ENCODE measurements at regions not wholly inside any gene's neighbourhood (a gene's known extent, or its start where the extent isn't known, plus 50 kb on each side); places are given as distances from the start of the nearest gene placed in this dataset.

- Histone ChIP-seq H3K4me1 (ENCODE audit: insufficient read depth, low read length) (no peaks in the 10 kb centered on the region), H3K9me3 (ENCODE audit: control insufficient read depth in 1 of 2, low read length in 2 of 2) (no peaks in the 10 kb centered on the region), H3K27ac (ENCODE audit: low read depth, low read length) (no peak overlapping the region), H3K27me3 (ENCODE audit: insufficient read depth, low read length) (no peaks in the 10 kb centered on the region), H3K36me3 (ENCODE audit: insufficient read depth, low read length) (no peaks in the 10 kb centered on the region), H3K4me3 (ENCODE audit: low read length in 2 of 2) (no peak overlapping the region)
- no peak for DNase-seq
- H3K27me3 Mint-ChIP-seq = no peaks in the 10 kb centered on the region
- H3K27ac Mint-ChIP-seq = no peak overlapping the region
- H3K36me3 Mint-ChIP-seq = no peaks in the 10 kb centered on the region
- intact Hi-C loops (cut with micrococcal nuclease) = no loop called here
- ChIA-PET CTCF (ENCODE audit: partially characterized antibody) (no interaction called here), POLR2A (ENCODE audit: partially characterized antibody) (no interaction called here)
- no peak overlapping the region for H3K4me3 Mint-ChIP-seq
- peaks cover 0 to 8% (median 2%) of the 10 kb centered on the region in 8 donors for H3K9me3 Mint-ChIP-seq
- H3K4me1 Mint-ChIP-seq = no peaks in the 10 kb centered on the region
These were observed 258.9 kb upstream of the NAV3 start for GRCh38 chr12:77571768-77572167.

DNA sequence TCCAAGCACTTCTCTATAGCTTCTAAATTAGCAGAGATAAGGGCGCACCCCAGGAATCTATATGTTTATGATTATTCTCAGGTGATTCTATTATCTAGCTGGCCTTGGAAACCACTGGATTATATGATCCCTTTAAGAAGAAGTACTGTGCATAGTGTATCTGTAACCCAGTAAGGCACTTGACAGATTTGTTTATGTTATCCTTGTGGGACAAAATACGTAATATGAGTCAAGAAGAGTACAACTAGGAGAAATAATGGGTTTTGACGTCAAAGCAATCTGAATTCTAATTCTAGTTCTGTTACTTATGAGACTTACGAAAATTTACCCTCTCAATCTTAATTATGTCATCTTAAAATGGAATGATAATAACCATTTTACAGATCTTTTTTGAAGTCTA lies 259.6 kb upstream of the NAV3 start:
- Histone ChIP-seq H3K27ac (ENCODE audit: low read depth, low read length) (no peak overlapping the region), H3K4me1 (ENCODE audit: insufficient read depth, low read length) (no peaks in the 10 kb centered on the region), H3K27me3 (ENCODE audit: insufficient read depth, low read length) (no peaks in the 10 kb centered on the region), H3K4me3 (ENCODE audit: low read length in 2 of 2) (no peak overlapping the region), H3K9me3 (ENCODE audit: control insufficient read depth in 1 of 2, low read length in 2 of 2) (no peaks in the 10 kb centered on the region), H3K36me3 (ENCODE audit: insufficient read depth, low read length) (no peaks in the 10 kb centered on the region)
- no peak for DNase-seq
- intact Hi-C loops (cut with micrococcal nuclease) = no loop called here
- Mint-ChIP-seq H3K27me3 (no peaks in the 10 kb centered on the region), H3K9me3 (peaks cover 0 to 8% (median 2%) of the 10 kb centered on the region in 8 donors), H3K4me3 (no peak overlapping the region), H3K4me1 (no peaks in the 10 kb centered on the region), H3K36me3 (no peaks in the 10 kb centered on the region), H3K27ac (no peak overlapping the region)
- POLR2A ChIA-PET (ENCODE audit: partially characterized antibody) = no interaction called here
- CTCF ChIA-PET (ENCODE audit: partially characterized antibody) = no interaction called here

DNA sequence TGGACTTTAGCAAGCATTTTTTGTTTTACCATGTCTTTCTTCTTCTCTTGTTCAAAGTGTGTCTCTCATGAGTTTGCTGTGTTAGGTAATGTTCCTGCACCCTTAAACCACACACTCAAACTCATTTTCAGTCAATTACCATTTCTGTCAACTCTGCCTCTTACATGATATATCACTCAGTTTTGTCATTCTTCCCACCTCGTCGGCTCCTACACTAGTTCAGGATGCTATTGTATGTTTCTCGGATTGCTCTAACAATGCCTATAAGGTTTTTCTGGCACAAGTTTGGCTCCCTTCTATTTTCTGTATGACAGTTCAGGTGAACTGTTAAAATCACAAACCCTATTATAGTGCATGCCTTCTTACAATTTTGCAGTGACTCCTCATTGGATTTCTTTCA lies 260.8 kb upstream of the NAV3 start:
- Histone ChIP-seq H3K27ac (ENCODE audit: low read depth, low read length) (no peak overlapping the region), H3K9me3 (ENCODE audit: control insufficient read depth in 1 of 2, low read length in 2 of 2) (no peaks in the 10 kb centered on the region), H3K4me1 (ENCODE audit: insufficient read depth, low read length) (no peaks in the 10 kb centered on the region), H3K27me3 (ENCODE audit: insufficient read depth, low read length) (no peaks in the 10 kb centered on the region), H3K4me3 (ENCODE audit: low read length in 2 of 2) (no peak overlapping the region), H3K36me3 (ENCODE audit: insufficient read depth, low read length) (no peaks in the 10 kb centered on the region)
- DNase-seq = no peak
- POLR2A ChIA-PET (ENCODE audit: partially characterized antibody) = no interaction called here
- Mint-ChIP-seq H3K27ac (no peak overlapping the region), H3K9me3 (peaks cover 0 to 8% (median 6%) of the 10 kb centered on the region in 8 donors), H3K36me3 (no peaks in the 10 kb centered on the region), H3K4me3 (no peak overlapping the region), H3K4me1 (no peaks in the 10 kb centered on the region), H3K27me3 (no peaks in the 10 kb centered on the region)
- intact Hi-C loops (cut with micrococcal nuclease) = no loop called here
- CTCF ChIA-PET (ENCODE audit: partially characterized antibody) = no interaction called here

DNA sequence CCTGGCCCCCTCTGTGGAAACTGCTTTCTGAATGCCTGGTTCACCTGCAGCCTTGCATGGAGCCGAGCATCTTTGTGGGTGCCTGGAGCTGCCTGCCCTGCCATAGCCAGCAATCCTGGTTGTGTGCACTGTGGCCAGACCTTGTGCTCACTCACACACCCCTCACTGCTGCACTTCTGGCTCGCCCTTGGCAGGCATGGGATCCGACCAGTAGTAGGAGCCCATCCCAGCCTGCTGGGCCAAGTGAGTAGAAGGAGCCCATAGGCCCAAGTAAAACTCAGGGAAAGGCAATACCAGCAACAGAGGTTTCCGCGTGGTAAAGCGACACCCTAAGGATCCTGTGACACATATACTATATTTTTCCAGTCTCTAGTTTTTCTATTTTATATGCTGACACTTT lies 270.0 kb upstream of the NAV3 start:
- no peak overlapping the region for H3K4me3 Mint-ChIP-seq
- no peaks in the 10 kb centered on the region for H3K27me3 Mint-ChIP-seq
- H3K27ac Mint-ChIP-seq = no peak overlapping the region
- no peaks in the 10 kb centered on the region for H3K27me3 ChIP-seq (ENCODE audit: insufficient read depth, low read length)
- ChIA-PET POLR2A (ENCODE audit: partially characterized antibody) (no interaction called here), CTCF (ENCODE audit: partially characterized antibody) (no interaction called here)
- H3K9me3 ChIP-seq (ENCODE audit: control insufficient read depth in 1 of 2, low read length in 2 of 2) = no peaks in the 10 kb centered on the region
- H3K36me3 ChIP-seq (ENCODE audit: insufficient read depth, low read length) = no peaks in the 10 kb centered on the region
- no peak for DNase-seq
- H3K9me3 Mint-ChIP-seq = peaks cover 0 to 12% (median 6%) of the 10 kb centered on the region in 8 donors
- H3K4me1 ChIP-seq (ENCODE audit: insufficient read depth, low read length) = no peaks in the 10 kb centered on the region
- no peaks in the 10 kb centered on the region for H3K4me1 Mint-ChIP-seq
- H3K27ac ChIP-seq (ENCODE audit: low read depth, low read length) = no peak overlapping the region
- H3K36me3 Mint-ChIP-seq = no peaks in the 10 kb centered on the region
- intact Hi-C loops (cut with micrococcal nuclease) = no loop called here
- H3K4me3 ChIP-seq (ENCODE audit: low read length in 2 of 2) = no peak overlapping the region

DNA sequence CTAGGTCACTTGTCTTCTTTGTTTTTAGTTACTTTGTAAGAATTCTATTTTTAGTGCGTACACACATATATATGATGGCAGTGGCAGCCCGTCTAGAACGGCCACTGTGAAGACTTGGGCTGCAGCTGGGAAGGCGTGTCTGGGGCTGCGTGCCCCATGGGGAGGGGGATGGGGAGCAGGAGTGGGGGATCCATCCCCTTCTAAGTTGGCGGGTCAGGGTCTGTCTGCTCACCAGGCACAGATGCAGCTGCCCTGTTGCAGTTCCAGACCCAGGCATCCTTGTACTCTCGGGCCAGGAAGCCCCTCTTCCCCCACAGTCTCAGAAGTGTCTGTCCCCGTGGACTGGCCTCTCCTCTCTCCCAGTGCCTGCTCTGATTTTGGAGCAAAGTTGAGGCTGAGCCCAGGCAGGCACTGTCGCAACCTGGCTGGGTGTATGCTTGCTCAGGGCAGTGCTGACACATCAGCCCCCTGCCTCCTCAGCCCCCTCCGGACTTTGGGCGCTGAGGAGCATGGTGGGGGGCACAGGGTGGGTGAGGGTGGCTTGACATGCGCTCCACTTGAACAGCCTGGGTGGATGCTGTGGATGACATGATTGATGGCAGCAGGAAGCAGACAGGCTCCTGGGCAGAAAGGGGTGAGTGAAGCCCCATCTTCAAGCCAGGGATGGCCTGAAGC lies 271.2 kb upstream of the NAV3 start:
- peaks cover 0 to 9% (median 3%) of the 10 kb centered on the region in 8 donors for H3K9me3 Mint-ChIP-seq
- no peaks in the 10 kb centered on the region for H3K4me1 ChIP-seq (ENCODE audit: insufficient read depth, low read length)
- no peak overlapping the region for H3K4me3 ChIP-seq (ENCODE audit: low read length in 2 of 2)
- POLR2A ChIA-PET (ENCODE audit: partially characterized antibody) = no interaction called here
- CTCF ChIA-PET (ENCODE audit: partially characterized antibody) = no interaction called here
- no peaks in the 10 kb centered on the region for H3K36me3 Mint-ChIP-seq
- no peaks in the 10 kb centered on the region for H3K4me1 Mint-ChIP-seq
- DNase-seq = no peak
- no peak overlapping the region for H3K27ac ChIP-seq (ENCODE audit: low read depth, low read length)
- H3K27ac Mint-ChIP-seq = no peak overlapping the region
- H3K4me3 Mint-ChIP-seq = no peak overlapping the region
- intact Hi-C loops (cut with micrococcal nuclease) = no loop called here
- no peaks in the 10 kb centered on the region for H3K9me3 ChIP-seq (ENCODE audit: control insufficient read depth in 1 of 2, low read length in 2 of 2)
- H3K36me3 ChIP-seq (ENCODE audit: insufficient read depth, low read length) = no peaks in the 10 kb centered on the region
- no peaks in the 10 kb centered on the region for H3K27me3 ChIP-seq (ENCODE audit: insufficient read depth, low read length)
- H3K27me3 Mint-ChIP-seq = no peaks in the 10 kb centered on the region

DNA sequence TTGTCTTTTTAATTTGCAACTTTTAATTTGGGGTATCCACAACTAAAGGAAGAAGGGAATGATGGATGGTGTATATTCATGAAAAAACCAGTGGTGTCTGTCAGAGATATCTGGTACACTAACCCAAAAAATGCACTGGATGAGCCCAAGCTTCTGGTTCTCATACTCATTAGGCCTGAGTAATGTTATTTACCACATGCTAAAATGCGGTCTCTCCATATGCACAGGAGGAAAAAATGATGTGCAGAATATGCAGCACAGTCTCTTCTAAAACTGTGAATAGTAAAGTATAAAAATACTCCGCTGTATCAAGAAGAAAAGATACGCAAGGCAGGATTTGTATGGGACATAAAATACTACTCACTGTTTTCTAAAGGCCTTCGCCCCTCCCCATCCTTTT lies 275.6 kb upstream of the NAV3 start:
- H3K4me1 ChIP-seq (ENCODE audit: insufficient read depth, low read length) = no peaks in the 10 kb centered on the region
- DNase-seq = no peak
- H3K27ac Mint-ChIP-seq = no peak overlapping the region
- no peak overlapping the region for H3K4me3 Mint-ChIP-seq
- H3K4me3 ChIP-seq (ENCODE audit: low read length in 2 of 2) = no peak overlapping the region
- CTCF ChIA-PET (ENCODE audit: partially characterized antibody) = no interaction called here
- no peaks in the 10 kb centered on the region for H3K27me3 ChIP-seq (ENCODE audit: insufficient read depth, low read length)
- no peak overlapping the region for H3K27ac ChIP-seq (ENCODE audit: low read depth, low read length)
- intact Hi-C loops (cut with micrococcal nuclease) = no loop called here
- no peaks in the 10 kb centered on the region for H3K9me3 ChIP-seq (ENCODE audit: control insufficient read depth in 1 of 2, low read length in 2 of 2)
- POLR2A ChIA-PET (ENCODE audit: partially characterized antibody) = no interaction called here
- no peaks in the 10 kb centered on the region for H3K27me3 Mint-ChIP-seq
- peaks cover 0 to 4% (median 2%) of the 10 kb centered on the region in 8 donors for H3K9me3 Mint-ChIP-seq
- H3K36me3 Mint-ChIP-seq = no peaks in the 10 kb centered on the region
- H3K4me1 Mint-ChIP-seq = no peaks in the 10 kb centered on the region
- H3K36me3 ChIP-seq (ENCODE audit: insufficient read depth, low read length) = no peaks in the 10 kb centered on the region

- CTCF ChIA-PET (ENCODE audit: partially characterized antibody) = no interaction called here
- Histone ChIP-seq H3K9me3 (ENCODE audit: control insufficient read depth in 1 of 2, low read length in 2 of 2) (no peaks in the 10 kb centered on the region), H3K4me3 (ENCODE audit: low read length in 2 of 2) (no peak overlapping the region), H3K27ac (ENCODE audit: low read depth, low read length) (no peak overlapping the region), H3K4me1 (ENCODE audit: insufficient read depth, low read length) (no peaks in the 10 kb centered on the region), H3K36me3 (ENCODE audit: insufficient read depth, low read length) (no peaks in the 10 kb centered on the region), H3K27me3 (ENCODE audit: insufficient read depth, low read length) (no peaks in the 10 kb centered on the region)
- Mint-ChIP-seq H3K4me3 (no peak overlapping the region), H3K4me1 (no peaks in the 10 kb centered on the region), H3K9me3 (peaks cover 0 to 4% (median 2%) of the 10 kb centered on the region in 8 donors), H3K27ac (no peak overlapping the region), H3K36me3 (no peaks in the 10 kb centered on the region), H3K27me3 (no peaks in the 10 kb centered on the region)
- POLR2A ChIA-PET (ENCODE audit: partially characterized antibody) = no interaction called here
- no peak for DNase-seq
- intact Hi-C loops (cut with micrococcal nuclease) = no loop called here
These were observed 276.6 kb upstream of the NAV3 start for GRCh38 chr12:77553976-77554619.
